Mucosa of stomach (tissue), 1 donor: ENCODE measurements at regions not wholly inside any gene's neighbourhood (a gene's known extent, or its start where the extent isn't known, plus 50 kb on each side); places are given as distances from the start of the nearest gene placed in this dataset.

Experiments used
- H3K27me3 ChIP-seq: one replicate; pipeline ENCODE4 v1.7.0; 2013; ENCODE audit warnings: mild to moderate bottlenecking, low read length; ENCODE audit not compliant: control insufficient read depth, insufficient read depth
- H3K36me3 ChIP-seq: one replicate; pipeline ENCODE4 v1.7.0; 2013; ENCODE audit warnings: low read length; ENCODE audit not compliant: control insufficient read depth, insufficient read depth
- H3K4me1 ChIP-seq: one replicate; pipeline ENCODE4 v1.7.0; 2013; ENCODE audit warnings: mild to moderate bottlenecking, low read length; ENCODE audit not compliant: control insufficient read depth, insufficient read depth
- H3K4me3 ChIP-seq: one replicate; pipeline ENCODE4 v1.7.0; 2013; ENCODE audit warnings: low read length
- H3K9ac ChIP-seq: one replicate; pipeline ENCODE4 v1.7.0; 2013; ENCODE audit warnings: mild to moderate bottlenecking, low read length, moderate library complexity
- H3K9me3 ChIP-seq: one replicate; pipeline ENCODE4 v1.7.0; 2013; ENCODE audit warnings: mild to moderate bottlenecking, low read length, moderate library complexity; ENCODE audit not compliant: control insufficient read depth
- donor health status: Pancreatic carcinoma.

- no peaks in the 10 kb centered on the region for H3K4me1 ChIP-seq
- H3K9me3 ChIP-seq, result no peaks in the 10 kb centered on the region
- H3K9ac ChIP-seq, result no peak overlapping the region
- H3K4me3 ChIP-seq, result no peak overlapping the region
- no peaks in the 10 kb centered on the region for H3K27me3 ChIP-seq
- H3K36me3 ChIP-seq, result no peaks in the 10 kb centered on the region
Measured at GRCh38 chr1:217249857-217250256, 381.0 kb downstream of the GPATCH2 start.

GRCh38 chr1:217244971-217245370, 385.9 kb downstream of the GPATCH2 start:
- Histone ChIP-seq H3K9me3 (no peaks in the 10 kb centered on the region), H3K9ac (no peak overlapping the region), H3K36me3 (no peaks in the 10 kb centered on the region), H3K4me1 (no peaks in the 10 kb centered on the region), H3K27me3 (no peaks in the 10 kb centered on the region), H3K4me3 (no peak overlapping the region)

- no peaks in the 10 kb centered on the region for H3K27me3 ChIP-seq
- no peaks in the 10 kb centered on the region for H3K36me3 ChIP-seq
- H3K4me3 ChIP-seq, result no peak overlapping the region
- H3K9me3 ChIP-seq, result no peaks in the 10 kb centered on the region
- no peak overlapping the region for H3K9ac ChIP-seq
- no peaks in the 10 kb centered on the region for H3K4me1 ChIP-seq
Measured at GRCh38 chr1:217240656-217241055, 390.2 kb downstream of the GPATCH2 start.

- Histone ChIP-seq H3K9me3 (no peaks in the 10 kb centered on the region), H3K4me1 (no peaks in the 10 kb centered on the region), H3K4me3 (no peak overlapping the region), H3K9ac (no peak overlapping the region), H3K27me3 (no peaks in the 10 kb centered on the region), H3K36me3 (no peaks in the 10 kb centered on the region)
Measured at GRCh38 chr1:217238945-217239344, 391.9 kb downstream of the GPATCH2 start.

GRCh38 chr1:217230412-217230811, 400.5 kb downstream of the GPATCH2 start:
- Histone ChIP-seq H3K36me3 (no peaks in the 10 kb centered on the region), H3K4me3 (no peak overlapping the region), H3K4me1 (no peaks in the 10 kb centered on the region), H3K27me3 (no peaks in the 10 kb centered on the region), H3K9ac (no peak overlapping the region), H3K9me3 (no peaks in the 10 kb centered on the region)

- no peak overlapping the region for H3K4me3 ChIP-seq
- no peaks in the 10 kb centered on the region for H3K36me3 ChIP-seq
- no peaks in the 10 kb centered on the region for H3K4me1 ChIP-seq
- no peaks in the 10 kb centered on the region for H3K9me3 ChIP-seq
- H3K27me3 ChIP-seq, result no peaks in the 10 kb centered on the region
- H3K9ac ChIP-seq, result no peak overlapping the region
Measured at GRCh38 chr1:217228689-217229088, 402.2 kb downstream of the GPATCH2 start.

GRCh38 chr1:217224201-217224600, 406.7 kb downstream of the GPATCH2 start:
- H3K9me3 ChIP-seq, result no peaks in the 10 kb centered on the region
- H3K4me1 ChIP-seq, result no peaks in the 10 kb centered on the region
- no peak overlapping the region for H3K9ac ChIP-seq
- H3K4me3 ChIP-seq, result no peak overlapping the region
- H3K36me3 ChIP-seq, result no peaks in the 10 kb centered on the region
- H3K27me3 ChIP-seq, result no peaks in the 10 kb centered on the region

- Histone ChIP-seq H3K27me3 (no peaks in the 10 kb centered on the region), H3K9ac (no peak overlapping the region), H3K4me1 (no peaks in the 10 kb centered on the region), H3K36me3 (no peaks in the 10 kb centered on the region), H3K4me3 (no peak overlapping the region), H3K9me3 (no peaks in the 10 kb centered on the region)
Measured at GRCh38 chr1:217214551-217214950, 416.3 kb downstream of the GPATCH2 start.

GRCh38 chr1:217211486-217211885, 419.4 kb downstream of the GPATCH2 start:
- Histone ChIP-seq H3K4me1 (no peaks in the 10 kb centered on the region), H3K27me3 (no peaks in the 10 kb centered on the region), H3K9me3 (no peaks in the 10 kb centered on the region), H3K9ac (no peak overlapping the region), H3K36me3 (no peaks in the 10 kb centered on the region), H3K4me3 (no peak overlapping the region)

- no peaks in the 10 kb centered on the region for H3K36me3 ChIP-seq
Measured at GRCh38 chr1:217205578-217205977, 425.3 kb downstream of the GPATCH2 start.

GRCh38 chr1:217196616-217197015, 434.3 kb downstream of the GPATCH2 start:
- no peaks in the 10 kb centered on the region for H3K27me3 ChIP-seq
- no peaks in the 10 kb centered on the region for H3K9me3 ChIP-seq
- H3K9ac ChIP-seq, result no peak overlapping the region
- no peaks in the 10 kb centered on the region for H3K4me1 ChIP-seq
- H3K36me3 ChIP-seq, result no peaks in the 10 kb centered on the region
- H3K4me3 ChIP-seq, result no peak overlapping the region

More at GRCh38 chr1:217205578-217205977, 425.3 kb downstream of the GPATCH2 start:
- Histone ChIP-seq H3K27me3 (no peaks in the 10 kb centered on the region), H3K9ac (no peak overlapping the region), H3K4me3 (no peak overlapping the region), H3K9me3 (no peaks in the 10 kb centered on the region), H3K4me1 (no peaks in the 10 kb centered on the region)

- Histone ChIP-seq H3K36me3 (no peaks in the 10 kb centered on the region), H3K9me3 (no peaks in the 10 kb centered on the region), H3K9ac (no peak overlapping the region), H3K27me3 (no peaks in the 10 kb centered on the region), H3K4me1 (no peaks in the 10 kb centered on the region), H3K4me3 (no peak overlapping the region)
Measured at GRCh38 chr1:217193151-217193550, 437.7 kb downstream of the GPATCH2 start.

GRCh38 chr1:217191441-217191840, 439.4 kb downstream of the GPATCH2 start:
- Histone ChIP-seq H3K27me3 (no peaks in the 10 kb centered on the region), H3K4me1 (no peaks in the 10 kb centered on the region), H3K36me3 (no peaks in the 10 kb centered on the region), H3K9me3 (no peaks in the 10 kb centered on the region), H3K4me3 (no peak overlapping the region), H3K9ac (no peak overlapping the region)
